SK-N-SH (cell line): ENCODE measurements at regions not wholly inside any gene's neighbourhood (a gene's known extent, or its start where the extent isn't known, plus 50 kb on each side); places are given as distances from the start of the nearest gene placed in this dataset.

ENCODE experiments used
- CTCF ChIA-PET: fragments of 300-600, 350-600 bp; formaldehyde crosslinking; extraction: SDS; loops from one replicate; lab custom pipeline; 2021; lab: Yijun Ruan, JAX
- POLR2A ChIA-PET: fragments of 350-600 bp; sonication (Branson Sonifier 250); formaldehyde crosslinking; extraction: SDS; loops from one replicate; lab custom pipeline; 2020; ENCODE audit warnings: antibody characterized with exemption, inconsistent platforms; lab: Yijun Ruan, JAX
- DNase-seq: peaks from one replicate; pipeline ENCODE4 v3.0.0; 2012
- H2AFZ ChIP-seq: fragments of 200-600 bp; sonication (generic); 2 replicates; pipeline ENCODE4 v1.8.1; 2016; ENCODE audit warnings: antibody characterized with exemption, mild to moderate bottlenecking, low read depth
- H3F3A ChIP-seq: fragments of 200-600 bp; sonication (generic); replicated peaks from 2 replicates; pipeline ENCODE3; 2016; ENCODE audit warnings: antibody characterized with exemption, mild to moderate bottlenecking; ENCODE audit not compliant: insufficient read depth
- H3K27ac ChIP-seq, 2 experiments: fragments of 200-500 bp in 1 of 2; fragments of 200-600 bp in 1 of 2; sonication (Bioruptor generic) in 1 of 2; sonication (generic), shearing (Covaris generic) in 1 of 2; 2 replicates each; pipeline versions ENCODE4 v1.5.1 to v1.6.1; 2014 to 2016; ENCODE audit warnings: low read depth in 2 of 2, inconsistent platforms in 1 of 2, low read length in 1 of 2, mild to moderate bottlenecking in 1 of 2, mixed read lengths in 1 of 2
- H3K27me3 ChIP-seq: fragments of 200-600 bp; sonication (generic), shearing (Covaris generic); 2 replicates; pipeline ENCODE4 v1.6.1; 2016; ENCODE audit warnings: mixed run types; ENCODE audit not compliant: insufficient read depth
- H3K36me3 ChIP-seq, 2 experiments: fragments of 200-500 bp in 1 of 2; fragments of 200-600 bp in 1 of 2; sonication (Bioruptor generic) in 1 of 2; sonication (generic) in 1 of 2; replicated peaks in 1 of 2; 2 replicates each; pipeline versions ENCODE3 to v1.5.1; 2014 to 2016; ENCODE audit warnings: low read length in 1 of 2, mild to moderate bottlenecking in 1 of 2; ENCODE audit not compliant: insufficient read depth in 2 of 2, control insufficient read depth in 1 of 2
- H3K4me1 ChIP-seq, 2 experiments: fragments of 200-500 bp in 1 of 2; fragments of 200-600 bp in 1 of 2; sonication (Bioruptor generic) in 1 of 2; sonication (generic), shearing (Covaris generic) in 1 of 2; 2 replicates each; pipeline versions ENCODE4 v1.5.1 to v1.6.1; 2014 to 2016; ENCODE audit warnings: low read depth in 1 of 2, low read length in 1 of 2, mixed run types in 1 of 2; ENCODE audit not compliant: insufficient read depth in 2 of 2, control insufficient read depth in 1 of 2
- H3K4me2 ChIP-seq: fragments of 200-600 bp; sonication (generic), shearing (Covaris generic); 2 replicates; pipeline ENCODE4 v1.6.1; 2017; ENCODE audit warnings: mixed run types
- H3K4me3 ChIP-seq, 2 experiments: fragments of 200-500 bp in 1 of 2; fragments of 200-600 bp in 1 of 2; sonication (Bioruptor generic) in 1 of 2; sonication (generic), shearing (Covaris generic) in 1 of 2; 2 replicates each; pipeline versions ENCODE4 v1.5.1 to v1.8.1; 2014 to 2016; ENCODE audit warnings: low read depth in 2 of 2, inconsistent platforms in 1 of 2, low read length in 1 of 2, mild to moderate bottlenecking in 1 of 2, mixed read lengths in 1 of 2, moderate library complexity in 1 of 2
- H3K79me2 ChIP-seq: fragments of 200-600 bp; sonication (generic); 2 replicates; pipeline ENCODE4 v1.8.1; 2017; ENCODE audit warnings: mild to moderate bottlenecking; ENCODE audit not compliant: insufficient read depth
- H3K9ac ChIP-seq: fragments of 200-600 bp; sonication (generic); 2 replicates; pipeline ENCODE4 v1.6.1; 2017; ENCODE audit warnings: mixed run types
- H3K9me2 ChIP-seq: fragments of 200-600 bp; sonication (generic); 2 replicates; pipeline ENCODE4 v1.6.1; 2017; ENCODE audit warnings: mixed run types
- H3K9me3 ChIP-seq: fragments of 200-600 bp; sonication (generic); 2 replicates; pipeline ENCODE4 v1.6.1; 2017; ENCODE audit warnings: mixed run types, mild to moderate bottlenecking, moderate library complexity
- H4K20me1 ChIP-seq: fragments of 200-600 bp; sonication (generic); 2 replicates; pipeline ENCODE4 v1.6.1; 2017; ENCODE audit warnings: mild to moderate bottlenecking, mixed run types; ENCODE audit not compliant: insufficient read depth
- CHD2 ChIP-seq: fragments of 150-350 bp; IDR thresholded peaks from 2 replicates; pipeline ENCODE4 v1.6.1; 2018; ENCODE audit warnings: low read length; ENCODE audit not compliant: partially characterized antibody
- EP300 ChIP-seq, 2 experiments: IDR thresholded peaks; 2 replicates each; pipeline versions ENCODE4 v1.4.0 to v1.6.1; 2012; ENCODE audit warnings: borderline replicate concordance in 1 of 2, low read depth in 1 of 2, low read length in 1 of 2
- FOSL2 ChIP-seq: IDR thresholded peaks from 2 replicates; pipeline ENCODE4 v1.4.0; 2012; ENCODE audit warnings: low read depth, mild to moderate bottlenecking, moderate library complexity, borderline replicate concordance
- FOXJ3 ChIP-seq: sonication (generic); formaldehyde crosslinking; IDR thresholded peaks from 2 replicates; pipeline ENCODE4 v1.5.1; 2020; ENCODE audit warnings: mild to moderate bottlenecking, missing genetic modification reagents
- MEF2A ChIP-seq: IDR thresholded peaks from 2 replicates; pipeline ENCODE4 v1.4.0; 2012; ENCODE audit warnings: low read depth, borderline replicate concordance
- RAD21 ChIP-seq: IDR thresholded peaks from 2 replicates; pipeline ENCODE4 v1.6.1; 2012; ENCODE audit warnings: mild to moderate bottlenecking, low read length
- RFX5 ChIP-seq: IDR thresholded peaks from 2 replicates; pipeline ENCODE4 v1.6.1; 2012; ENCODE audit warnings: mild to moderate bottlenecking, improper control_type of control experiment, low read length
- SMC3 ChIP-seq: IDR thresholded peaks from 2 replicates; pipeline ENCODE4 v1.6.1; 2012; ENCODE audit warnings: low read depth, low read length, improper control_type of control experiment
- WGBS: methylation state at CpG from one replicate; pipeline ENCODE4 v1.1.6; 2017; ENCODE audit warnings: low lambda C conversion rate; 5-methylcytosine and 5-hydroxymethylcytosine counted together
- TF ChIP-seq, protein P1 (sequence below): fragments of 150-350 bp; IDR thresholded peaks from 2 replicates; pipeline ENCODE4 v1.6.1; 2017; ENCODE audit warnings: antibody characterized with exemption, low read length, low read depth, borderline replicate concordance
- TF ChIP-seq, protein P2 (sequence below): fragments of 150-350 bp; IDR thresholded peaks from 2 replicates; pipeline ENCODE4 v1.6.1; 2016; ENCODE audit warnings: mild to moderate bottlenecking, low read depth, low read length
- TF ChIP-seq, protein P3 (sequence below): IDR thresholded peaks from 2 replicates; pipeline ENCODE4 v1.4.0; 2012; ENCODE audit warnings: low read depth, borderline replicate concordance
- TF ChIP-seq, protein P4 (sequence below): fragments of 200-600 bp; sonication (generic); IDR thresholded peaks from 2 replicates; pipeline ENCODE4 v1.6.1; 2017; ENCODE audit warnings: antibody characterized with exemption, mild to moderate bottlenecking, moderate library complexity
- TF ChIP-seq, protein P5 (sequence below): IDR thresholded peaks from 2 replicates; pipeline ENCODE4; 2012

DNA sequence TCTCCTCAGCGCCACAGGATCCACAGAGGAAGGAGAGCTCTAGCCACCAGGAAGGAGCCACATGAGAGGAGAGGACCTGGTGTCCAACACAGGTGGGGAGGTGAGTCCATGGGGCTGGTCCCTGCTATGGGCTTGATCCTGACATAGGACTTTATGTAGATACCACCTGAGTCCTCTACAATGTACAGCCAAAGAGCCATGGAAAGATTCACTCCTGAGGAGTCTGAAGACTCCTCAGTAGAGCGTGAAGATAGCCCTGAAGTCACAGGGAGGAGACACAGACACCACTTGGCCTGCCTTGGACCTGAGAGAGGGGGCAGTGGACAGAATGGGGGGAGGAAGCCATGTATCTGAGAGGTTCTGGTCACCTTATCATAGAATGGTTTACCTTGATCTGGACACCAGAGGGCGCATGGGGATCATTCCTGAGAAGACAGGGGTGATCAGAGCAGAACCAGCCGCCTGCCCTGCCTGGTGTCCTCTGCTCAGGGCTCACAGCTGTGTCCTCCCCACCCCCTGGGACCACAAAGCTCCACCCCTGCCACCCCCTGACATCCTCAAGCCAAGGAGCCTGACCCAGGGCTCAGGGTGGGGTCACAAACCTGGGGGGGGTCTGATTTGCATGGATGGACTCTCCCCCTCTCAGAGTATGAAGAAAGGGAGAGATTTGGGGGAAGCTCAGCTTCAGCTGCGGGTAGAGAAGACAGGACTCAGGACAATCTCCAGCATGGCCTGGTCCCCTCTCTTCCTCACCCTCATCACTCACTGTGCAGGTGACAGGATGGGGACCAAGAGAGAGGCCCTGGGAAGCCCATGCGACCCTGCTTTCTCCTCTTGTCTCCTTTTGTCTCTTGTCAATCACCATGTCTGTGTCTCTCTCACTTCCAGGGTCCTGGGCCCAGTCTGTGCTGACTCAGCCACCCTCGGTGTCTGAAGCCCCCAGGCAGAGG is 77.0 kb downstream of the ZNF280B start:
- no peak overlapping the region for H3K27ac ChIP-seq
- TF ChIP-seq MEF2A: no peak
- TF ChIP-seq EP300 (IDR thresholded peaks at IDR 0.05; ENCODE audit: borderline replicate concordance in 1 of 2, low read depth in 1 of 2, low read length in 1 of 2): no peak
- TF ChIP-seq FOXJ3 (CRISPR knock-in tag): no peak
- TF ChIP-seq RAD21: peak; percentile 71
- TF ChIP-seq, protein P1, sequence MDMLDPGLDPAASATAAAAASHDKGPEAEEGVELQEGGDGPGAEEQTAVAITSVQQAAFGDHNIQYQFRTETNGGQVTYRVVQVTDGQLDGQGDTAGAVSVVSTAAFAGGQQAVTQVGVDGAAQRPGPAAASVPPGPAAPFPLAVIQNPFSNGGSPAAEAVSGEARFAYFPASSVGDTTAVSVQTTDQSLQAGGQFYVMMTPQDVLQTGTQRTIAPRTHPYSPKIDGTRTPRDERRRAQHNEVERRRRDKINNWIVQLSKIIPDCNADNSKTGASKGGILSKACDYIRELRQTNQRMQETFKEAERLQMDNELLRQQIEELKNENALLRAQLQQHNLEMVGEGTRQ: no peak
- no peak for TF ChIP-seq CHD2
- TF ChIP-seq FOSL2: no peak
- TF ChIP-seq RFX5: no peak
- TF ChIP-seq, protein P2, sequence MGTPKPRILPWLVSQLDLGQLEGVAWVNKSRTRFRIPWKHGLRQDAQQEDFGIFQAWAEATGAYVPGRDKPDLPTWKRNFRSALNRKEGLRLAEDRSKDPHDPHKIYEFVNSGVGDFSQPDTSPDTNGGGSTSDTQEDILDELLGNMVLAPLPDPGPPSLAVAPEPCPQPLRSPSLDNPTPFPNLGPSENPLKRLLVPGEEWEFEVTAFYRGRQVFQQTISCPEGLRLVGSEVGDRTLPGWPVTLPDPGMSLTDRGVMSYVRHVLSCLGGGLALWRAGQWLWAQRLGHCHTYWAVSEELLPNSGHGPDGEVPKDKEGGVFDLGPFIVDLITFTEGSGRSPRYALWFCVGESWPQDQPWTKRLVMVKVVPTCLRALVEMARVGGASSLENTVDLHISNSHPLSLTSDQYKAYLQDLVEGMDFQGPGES: no peak
- TF ChIP-seq, protein P3, sequence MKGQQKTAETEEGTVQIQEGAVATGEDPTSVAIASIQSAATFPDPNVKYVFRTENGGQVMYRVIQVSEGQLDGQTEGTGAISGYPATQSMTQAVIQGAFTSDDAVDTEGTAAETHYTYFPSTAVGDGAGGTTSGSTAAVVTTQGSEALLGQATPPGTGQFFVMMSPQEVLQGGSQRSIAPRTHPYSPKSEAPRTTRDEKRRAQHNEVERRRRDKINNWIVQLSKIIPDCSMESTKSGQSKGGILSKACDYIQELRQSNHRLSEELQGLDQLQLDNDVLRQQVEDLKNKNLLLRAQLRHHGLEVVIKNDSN: no peak
- TF ChIP-seq, protein P4, sequence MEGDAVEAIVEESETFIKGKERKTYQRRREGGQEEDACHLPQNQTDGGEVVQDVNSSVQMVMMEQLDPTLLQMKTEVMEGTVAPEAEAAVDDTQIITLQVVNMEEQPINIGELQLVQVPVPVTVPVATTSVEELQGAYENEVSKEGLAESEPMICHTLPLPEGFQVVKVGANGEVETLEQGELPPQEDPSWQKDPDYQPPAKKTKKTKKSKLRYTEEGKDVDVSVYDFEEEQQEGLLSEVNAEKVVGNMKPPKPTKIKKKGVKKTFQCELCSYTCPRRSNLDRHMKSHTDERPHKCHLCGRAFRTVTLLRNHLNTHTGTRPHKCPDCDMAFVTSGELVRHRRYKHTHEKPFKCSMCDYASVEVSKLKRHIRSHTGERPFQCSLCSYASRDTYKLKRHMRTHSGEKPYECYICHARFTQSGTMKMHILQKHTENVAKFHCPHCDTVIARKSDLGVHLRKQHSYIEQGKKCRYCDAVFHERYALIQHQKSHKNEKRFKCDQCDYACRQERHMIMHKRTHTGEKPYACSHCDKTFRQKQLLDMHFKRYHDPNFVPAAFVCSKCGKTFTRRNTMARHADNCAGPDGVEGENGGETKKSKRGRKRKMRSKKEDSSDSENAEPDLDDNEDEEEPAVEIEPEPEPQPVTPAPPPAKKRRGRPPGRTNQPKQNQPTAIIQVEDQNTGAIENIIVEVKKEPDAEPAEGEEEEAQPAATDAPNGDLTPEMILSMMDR: peak; percentile 68
- peak; percentile 63 for TF ChIP-seq SMC3
- TF ChIP-seq, protein P5, sequence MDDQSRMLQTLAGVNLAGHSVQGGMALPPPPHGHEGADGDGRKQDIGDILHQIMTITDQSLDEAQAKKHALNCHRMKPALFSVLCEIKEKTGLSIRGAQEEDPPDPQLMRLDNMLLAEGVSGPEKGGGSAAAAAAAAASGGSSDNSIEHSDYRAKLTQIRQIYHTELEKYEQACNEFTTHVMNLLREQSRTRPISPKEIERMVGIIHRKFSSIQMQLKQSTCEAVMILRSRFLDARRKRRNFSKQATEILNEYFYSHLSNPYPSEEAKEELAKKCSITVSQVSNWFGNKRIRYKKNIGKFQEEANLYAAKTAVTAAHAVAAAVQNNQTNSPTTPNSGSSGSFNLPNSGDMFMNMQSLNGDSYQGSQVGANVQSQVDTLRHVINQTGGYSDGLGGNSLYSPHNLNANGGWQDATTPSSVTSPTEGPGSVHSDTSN: no peak
- CTCF ChIA-PET: interaction anchor here (0.7 to 5.0 kb wide), 26 partner anchors 10 to 528 kb away, joined by 3 to 52 read pairs (median 4); partner anchors contain the start of gene PRAME
- H3K36me3 ChIP-seq: no peaks in the 10 kb centered on the region
- no peaks in the 10 kb centered on the region for H3K9me3 ChIP-seq
- no peak overlapping the region for H3K9ac ChIP-seq
- no peaks in the 10 kb centered on the region; the same call in 1 of the 2 replicates for H3K27me3 ChIP-seq
- no peaks in the 10 kb centered on the region for H4K20me1 ChIP-seq
- no peaks in the 10 kb centered on the region for H3F3A ChIP-seq
- no peak overlapping the region for H2AFZ ChIP-seq
- H3K4me2 ChIP-seq: no peak overlapping the region
- no peaks in the 10 kb centered on the region for H3K9me2 ChIP-seq
- POLR2A ChIA-PET: no interaction called here
- H3K4me1 ChIP-seq: no peaks in the 10 kb centered on the region
- DNase-seq: peak; percentile 79
- H3K79me2 ChIP-seq: no peaks in the 10 kb centered on the region
- no peak overlapping the region for H3K4me3 ChIP-seq
- WGBS: 17% methylated on average over 6 of the region's 7 CpGs
